NCI-H226 (cell line): ENCODE measurements at regions not wholly inside any gene's neighbourhood (a gene's known extent, or its start where the extent isn't known, plus 50 kb on each side); places are given as distances from the start of the nearest gene placed in this dataset.

ENCODE experiments used
- DNase-seq: peaks from one replicate; pipeline ENCODE4 v3.0.0-alpha.2; 2015

DNA sequence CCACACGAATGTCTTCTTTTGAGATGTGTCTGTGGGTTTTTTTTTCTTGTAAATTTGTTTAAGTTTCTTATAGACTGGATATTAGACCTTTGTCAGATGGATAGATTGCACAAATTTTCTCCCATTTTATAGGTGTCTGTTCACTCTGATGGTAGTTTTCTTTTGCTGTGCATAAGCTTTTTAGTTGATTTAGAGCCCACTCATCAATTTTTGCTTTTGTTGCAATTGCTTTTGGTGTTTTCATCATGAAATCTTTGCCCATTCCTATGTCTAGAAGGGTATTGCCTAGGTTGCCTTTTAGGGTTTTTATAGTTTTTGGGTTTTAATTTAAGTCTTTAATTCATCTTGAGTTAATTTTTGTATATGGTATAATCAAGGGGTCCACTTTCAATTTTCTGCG is 57.7 kb downstream of the NKX2-2 start:
- no peak for DNase-seq

DNA sequence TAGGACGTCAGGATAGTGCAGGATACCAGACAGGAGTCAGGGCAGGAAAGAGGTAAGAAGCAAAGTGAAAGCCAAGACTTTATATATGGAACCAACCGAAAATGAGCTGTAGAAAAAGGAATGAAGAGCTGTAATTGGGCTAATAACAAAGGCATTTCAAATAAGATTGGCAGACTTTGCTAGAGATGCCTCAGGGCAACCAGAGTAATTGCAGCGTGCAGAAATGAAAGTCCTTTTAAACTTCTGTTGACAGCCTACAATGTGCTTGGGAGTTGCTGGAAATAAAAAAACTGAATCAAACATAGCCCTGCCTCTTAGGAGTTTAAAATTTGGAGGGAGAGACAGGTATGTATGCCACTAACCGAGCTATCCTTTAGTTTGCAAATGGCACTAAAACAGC is 56.4 kb upstream of the NKX2-4 start:
- DNase-seq: peak; percentile 50

DNA sequence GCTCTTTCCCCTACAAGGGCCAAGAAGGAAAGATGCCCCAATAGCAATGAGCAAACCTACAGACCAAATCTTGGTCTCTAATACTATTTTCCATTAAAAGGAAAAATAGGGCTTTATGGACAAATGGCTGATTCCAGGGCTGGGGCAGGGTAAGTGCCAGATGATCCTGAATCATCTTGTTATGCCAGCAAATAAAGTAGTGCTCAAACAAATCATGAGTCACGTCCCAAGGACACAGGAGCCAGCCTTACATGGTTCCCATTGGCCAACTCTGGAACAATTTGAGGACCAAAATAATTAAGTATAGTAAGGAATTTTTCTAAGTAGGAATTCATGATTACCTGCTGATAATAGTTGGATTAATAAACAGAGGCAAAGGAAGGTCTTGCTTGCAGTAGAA is 53.2 kb upstream of the NKX2-4 start:
- DNase-seq: no peak
